Stimulated activated CD8-positive, alpha-beta memory T cell treated with anti-CD3 and anti-CD28 coated beads, Interleukin-2, amount 100 ng/mL, for 48 hours (primary cell): ENCODE measurements at regions not wholly inside any gene's neighbourhood (a gene's known extent, or its start where the extent isn't known, plus 50 kb on each side); places are given as distances from the start of the nearest gene placed in this dataset.

Experiments used
- DNase-seq, 2 donors: peaks; one replicate each; pipeline ENCODE4 v3.0.0-alpha.2; 2020; ENCODE audit warnings: low read depth in 2 of 2

DNA sequence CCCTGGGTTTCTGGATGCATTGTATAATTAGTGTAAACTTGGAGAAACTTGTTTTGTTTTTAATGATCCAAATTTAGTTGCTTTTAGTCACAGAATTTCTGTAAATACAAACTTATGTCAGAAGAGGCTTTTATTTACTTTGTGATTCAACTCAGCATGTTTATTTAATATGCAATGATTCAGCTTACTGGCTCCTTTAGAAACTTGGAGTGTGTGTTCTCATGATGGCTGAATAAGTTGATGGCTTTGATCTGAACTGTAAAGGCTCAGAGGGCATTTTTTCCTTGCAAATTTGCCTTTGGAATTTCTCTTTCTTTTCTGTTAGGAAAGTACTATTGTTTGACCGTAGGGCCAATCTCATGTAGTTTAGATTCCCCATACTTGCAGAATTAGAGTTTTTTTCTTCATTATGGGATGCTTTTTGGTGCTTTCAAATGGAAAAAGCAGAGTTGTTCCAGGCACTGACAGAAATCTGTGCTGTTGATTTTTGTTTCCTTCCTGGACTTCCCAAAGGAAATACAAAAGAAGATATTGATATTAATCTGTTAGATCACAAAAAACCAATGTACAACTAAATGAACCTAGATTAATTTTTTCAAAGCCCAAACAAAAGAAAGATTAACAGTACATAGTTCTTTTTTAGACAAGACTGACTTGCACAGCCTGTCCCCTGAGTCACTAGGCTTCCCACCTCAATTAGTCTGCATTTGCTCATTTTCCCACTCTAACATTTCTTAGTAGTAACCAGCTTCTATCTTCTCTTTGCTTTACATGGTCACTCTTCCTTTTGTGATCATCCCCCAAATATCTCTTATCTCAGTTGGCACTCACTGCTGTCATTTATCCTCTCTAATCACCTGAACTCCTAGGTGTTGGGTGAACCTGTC lies 96.8 kb upstream of the AGR3 start:
- DNase-seq = no peak

DNA sequence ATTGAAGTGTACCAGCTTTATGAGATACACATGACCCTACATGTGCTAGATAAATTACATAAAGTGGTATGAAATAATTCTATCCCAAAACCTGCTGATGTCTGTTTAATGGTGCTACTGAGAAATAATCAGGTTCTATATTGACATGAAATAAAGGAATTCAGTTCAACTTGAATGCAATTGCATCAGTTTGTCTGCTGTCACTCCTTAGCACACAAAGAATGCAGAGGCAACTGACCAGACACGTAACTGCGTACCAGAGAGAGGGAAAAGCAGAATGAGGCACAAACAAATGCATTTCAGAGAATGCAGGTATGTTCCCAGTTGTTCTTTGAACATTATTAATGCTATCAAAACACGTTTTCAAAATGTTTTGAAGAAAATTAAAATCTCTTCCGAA lies 98.8 kb upstream of the AGR3 start:
- DNase-seq = no peak

DNA sequence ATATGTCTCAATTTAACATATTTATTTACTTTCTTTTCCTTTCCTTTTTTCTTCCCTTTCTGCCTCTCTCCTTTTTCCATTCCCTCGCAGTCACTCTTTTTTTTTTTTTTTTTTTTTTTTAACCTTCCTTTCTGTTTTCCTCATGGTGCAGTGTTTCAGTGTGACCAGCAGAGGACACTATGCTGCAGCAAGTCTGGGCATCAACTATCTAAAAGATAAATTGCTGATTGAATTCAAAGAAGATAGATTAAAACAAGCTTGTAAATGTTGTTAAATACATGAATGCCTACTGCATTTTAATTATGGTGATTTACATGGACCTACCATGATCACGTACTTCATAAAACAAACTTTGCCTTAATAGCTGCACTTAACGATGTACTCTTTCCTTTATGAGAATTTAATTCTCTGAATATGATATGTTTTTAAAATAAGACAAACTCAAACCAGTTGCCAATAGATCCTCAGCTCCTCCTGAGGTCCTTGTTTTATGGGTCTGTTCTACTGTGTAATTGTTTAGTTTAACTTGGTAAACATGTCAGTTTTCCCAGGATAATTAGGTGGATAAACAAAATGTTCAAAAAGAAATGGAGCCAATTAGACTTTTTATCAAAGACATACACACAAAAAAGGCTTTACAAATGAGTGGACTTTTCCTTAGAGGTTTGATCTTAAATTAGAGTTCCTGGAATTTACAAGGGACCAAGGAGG lies 101.0 kb upstream of the AGR3 start:
- no peak for DNase-seq

DNA sequence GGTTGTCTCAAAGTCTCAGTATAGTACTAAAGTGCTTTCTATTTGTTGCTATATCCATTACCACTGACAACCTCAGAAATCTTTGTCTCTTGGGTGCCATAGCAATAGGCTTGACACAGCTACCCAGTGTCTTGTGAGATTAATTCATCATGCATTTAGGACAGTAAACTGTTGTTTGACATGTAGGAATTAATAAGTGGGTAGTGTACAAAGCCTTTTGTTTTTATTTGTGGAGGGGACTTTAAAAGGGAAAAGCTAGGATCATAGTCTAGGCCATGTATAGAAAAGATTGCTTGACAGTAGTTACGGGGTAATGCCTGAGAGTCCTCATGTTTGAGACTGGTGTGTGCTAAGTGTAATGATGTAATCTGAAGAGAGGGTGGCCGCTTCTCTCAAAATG lies 102.6 kb upstream of the AGR3 start:
- DNase-seq = no peak

DNA sequence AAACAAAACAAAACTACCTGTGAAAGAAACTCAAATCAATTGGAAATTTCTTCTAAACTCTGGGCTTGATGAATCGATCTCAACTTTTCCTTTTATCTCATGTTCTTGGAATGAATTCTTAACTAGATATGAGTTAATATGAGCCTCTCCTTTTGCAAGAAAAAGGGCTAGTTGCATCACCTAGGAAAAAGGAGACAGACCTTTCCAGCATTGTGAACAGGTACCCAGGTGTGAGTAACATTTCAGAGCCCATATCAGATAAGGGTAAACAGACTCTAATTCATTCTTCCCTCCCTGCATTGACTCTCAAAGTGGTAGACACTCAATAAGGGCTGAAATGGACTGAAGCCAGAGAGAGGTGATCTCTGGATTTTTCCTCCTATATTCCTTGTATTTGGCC lies 103.8 kb upstream of the AGR3 start:
- DNase-seq = no peak

DNA sequence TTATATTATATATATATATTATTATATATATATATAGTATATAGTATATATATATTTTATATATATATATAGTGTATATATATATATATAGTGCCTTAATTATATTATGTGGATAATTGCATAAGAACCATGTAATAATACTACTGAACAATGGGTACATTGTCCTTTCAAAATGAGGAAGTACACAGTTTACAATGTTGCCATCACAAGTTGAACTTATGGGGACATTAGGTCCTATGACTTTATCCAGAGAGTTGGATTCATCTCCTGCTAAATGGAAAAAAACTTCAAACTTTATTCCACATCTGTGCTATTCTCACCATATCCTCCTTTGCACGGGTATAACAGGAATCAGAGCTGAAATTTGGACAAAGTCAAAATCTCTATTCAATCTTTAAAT lies 105.0 kb upstream of the AGR3 start:
- no peak for DNase-seq

DNA sequence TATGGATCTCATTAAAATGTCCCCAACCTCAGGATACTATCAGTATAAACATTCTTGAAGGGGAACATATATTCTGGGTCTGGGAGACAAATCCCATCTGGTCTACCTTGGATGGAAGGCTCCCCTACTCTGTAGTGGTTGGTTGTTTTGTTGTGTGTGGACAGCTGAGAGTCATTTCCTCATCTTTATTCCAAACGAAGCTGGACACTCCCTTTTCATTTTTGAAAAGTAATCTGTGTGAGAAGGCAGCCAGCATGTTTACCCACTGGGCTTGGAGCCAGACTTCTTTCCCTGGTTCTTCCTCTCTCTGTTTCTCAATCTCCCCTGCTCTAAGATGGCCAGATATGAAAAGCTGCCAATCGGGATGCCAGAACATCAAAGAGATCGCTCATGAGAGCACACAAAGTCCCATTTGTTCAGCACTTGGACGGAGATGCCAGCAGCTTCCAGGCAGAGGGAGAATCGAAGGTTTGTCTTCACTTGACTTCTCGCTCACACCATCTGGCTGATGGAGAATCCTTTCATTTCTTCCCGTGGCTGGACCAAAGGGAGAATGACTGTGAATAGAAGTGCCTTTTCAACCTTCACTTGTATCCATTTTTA lies 108.1 kb upstream of the AGR3 start:
- DNase-seq = no peak

DNA sequence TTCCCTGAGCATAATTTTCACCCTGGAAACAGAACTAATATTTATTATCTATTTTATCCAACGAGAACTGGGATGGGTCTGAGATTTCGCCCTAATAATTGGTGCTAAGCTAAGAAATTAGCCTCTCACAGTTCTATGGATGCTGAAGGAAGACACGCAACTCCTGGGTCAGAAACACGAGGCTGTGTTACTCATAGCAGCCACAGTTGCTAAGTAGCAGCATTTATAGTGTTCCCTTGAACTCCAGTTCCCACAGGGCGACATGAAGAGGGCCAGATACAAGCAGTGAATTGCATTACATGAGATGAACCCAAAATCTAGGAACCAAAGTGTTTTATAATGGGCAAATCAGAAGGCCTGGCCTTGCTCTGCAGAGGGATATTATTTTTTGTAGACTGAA lies 109.8 kb upstream of the AGR3 start:
- no peak for DNase-seq

DNA sequence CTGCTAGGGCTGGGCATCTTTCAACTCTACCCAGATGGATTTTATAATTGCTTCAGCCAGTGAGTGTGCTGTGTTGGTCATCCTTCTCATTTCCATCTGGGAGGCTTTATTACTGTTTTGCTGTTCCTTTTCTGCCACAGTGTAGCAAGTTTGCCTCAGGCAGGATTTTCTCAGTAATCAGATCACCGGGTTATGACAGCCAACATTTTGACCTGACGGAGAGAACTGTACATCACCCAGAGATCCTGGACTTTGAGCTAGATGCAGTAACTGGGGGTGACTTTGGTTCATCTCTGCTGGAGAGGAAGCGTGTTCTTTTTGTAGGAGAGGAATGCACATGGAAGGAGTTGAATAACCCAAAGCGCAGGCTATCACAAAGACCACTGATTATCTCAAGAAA lies 111.8 kb upstream of the AGR3 start:
- no peak for DNase-seq

DNA sequence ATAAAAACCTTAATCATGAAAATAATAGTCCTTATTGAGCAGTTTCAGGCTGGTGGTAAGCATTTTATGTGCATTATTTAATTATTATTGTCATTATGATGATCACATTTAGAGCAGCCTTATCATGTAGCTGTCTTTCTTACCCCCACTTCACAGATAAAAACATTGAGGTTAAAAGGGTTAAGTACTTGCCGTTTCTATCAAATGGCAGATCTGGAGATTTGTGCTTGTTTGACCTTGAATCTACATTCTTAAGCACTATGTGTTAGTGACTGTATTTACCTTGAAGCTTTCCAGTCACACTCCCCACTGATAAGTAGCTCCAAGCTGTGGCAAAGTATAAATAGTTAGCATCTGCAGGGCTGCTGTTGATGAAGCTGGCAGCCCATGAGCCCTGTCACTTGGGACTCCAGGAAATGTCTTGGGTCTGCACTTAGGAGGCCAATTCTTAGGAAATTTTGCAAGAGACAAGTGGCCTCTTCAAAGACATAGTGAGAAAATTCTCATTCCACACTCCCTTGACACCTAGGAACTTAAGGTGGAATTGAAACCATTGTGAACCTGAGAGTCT lies 116.8 kb upstream of the AGR3 start:
- no peak for DNase-seq

DNA sequence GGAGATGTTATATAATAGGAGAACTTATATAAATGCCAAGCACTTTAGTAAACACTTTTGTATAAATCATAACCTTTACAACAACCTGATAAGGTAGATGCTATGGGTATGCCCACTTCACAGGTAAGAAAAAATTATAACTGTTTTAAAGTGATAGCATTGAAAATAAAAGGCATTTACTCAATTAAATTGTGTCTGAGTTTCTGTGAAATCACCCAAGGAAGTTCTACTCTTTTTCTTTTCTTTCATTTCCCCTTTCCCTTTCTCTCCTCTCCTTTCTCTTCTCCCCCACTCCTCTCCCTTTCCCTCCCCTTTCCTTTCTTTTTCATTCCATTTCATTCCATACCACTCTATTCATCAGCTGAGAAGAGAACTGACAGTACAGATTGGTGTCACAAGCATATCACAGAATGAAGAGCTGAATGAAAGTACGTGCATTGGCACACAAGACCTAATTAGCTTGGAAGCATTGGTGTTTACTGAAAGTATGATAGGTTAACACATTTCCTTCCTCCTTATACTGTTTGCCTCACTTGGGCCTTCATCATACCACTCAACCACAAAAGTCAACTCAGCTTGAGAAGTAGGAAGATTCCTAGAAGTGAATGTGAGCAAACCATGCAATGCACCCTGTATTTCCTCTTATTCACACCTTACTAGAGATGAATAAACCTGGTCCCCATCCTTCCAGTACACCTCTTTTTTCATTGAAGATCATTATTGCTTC lies 117.9 kb upstream of the AGR3 start:
- no peak for DNase-seq

DNA sequence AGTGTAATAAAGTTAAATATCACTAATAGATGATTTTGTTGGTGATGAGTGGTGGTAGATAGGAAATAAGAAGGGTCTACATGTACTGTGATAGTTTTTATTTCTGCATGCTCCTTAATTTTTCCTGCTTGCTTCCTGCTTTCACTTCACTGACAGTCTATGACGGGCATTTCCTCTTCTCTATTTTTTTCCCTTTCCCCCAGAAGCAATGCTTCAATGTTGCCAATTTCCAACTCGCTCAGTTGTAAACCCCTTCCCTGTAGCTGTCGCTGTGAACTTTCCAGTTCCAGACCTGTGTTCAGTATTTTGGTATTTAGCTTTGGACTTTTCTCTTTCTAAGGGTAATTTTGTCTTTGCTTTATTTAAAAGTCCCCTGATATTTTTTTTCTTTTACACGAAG lies 123.5 kb upstream of the AGR3 start:
- no peak for DNase-seq

DNA sequence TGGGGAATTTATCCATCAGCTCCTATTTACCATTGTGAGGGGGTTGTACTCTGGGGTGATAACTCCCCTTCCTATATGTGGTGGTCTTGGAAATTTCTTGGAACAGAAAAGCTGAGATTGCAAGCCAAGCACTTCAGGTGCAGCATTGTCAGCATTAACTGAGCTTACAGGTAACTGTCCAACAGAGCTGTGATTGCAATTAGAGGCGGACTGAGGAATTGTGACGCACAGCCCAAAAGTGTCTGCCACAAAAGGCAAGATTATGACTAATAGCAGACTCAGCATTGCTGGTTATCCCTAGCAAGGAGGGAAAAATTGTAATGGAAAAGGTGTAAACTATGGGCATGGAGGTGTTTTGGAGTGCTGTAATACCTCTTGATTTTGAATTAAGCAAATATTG lies 126.1 kb upstream of the AGR3 start:
- DNase-seq = no peak

DNA sequence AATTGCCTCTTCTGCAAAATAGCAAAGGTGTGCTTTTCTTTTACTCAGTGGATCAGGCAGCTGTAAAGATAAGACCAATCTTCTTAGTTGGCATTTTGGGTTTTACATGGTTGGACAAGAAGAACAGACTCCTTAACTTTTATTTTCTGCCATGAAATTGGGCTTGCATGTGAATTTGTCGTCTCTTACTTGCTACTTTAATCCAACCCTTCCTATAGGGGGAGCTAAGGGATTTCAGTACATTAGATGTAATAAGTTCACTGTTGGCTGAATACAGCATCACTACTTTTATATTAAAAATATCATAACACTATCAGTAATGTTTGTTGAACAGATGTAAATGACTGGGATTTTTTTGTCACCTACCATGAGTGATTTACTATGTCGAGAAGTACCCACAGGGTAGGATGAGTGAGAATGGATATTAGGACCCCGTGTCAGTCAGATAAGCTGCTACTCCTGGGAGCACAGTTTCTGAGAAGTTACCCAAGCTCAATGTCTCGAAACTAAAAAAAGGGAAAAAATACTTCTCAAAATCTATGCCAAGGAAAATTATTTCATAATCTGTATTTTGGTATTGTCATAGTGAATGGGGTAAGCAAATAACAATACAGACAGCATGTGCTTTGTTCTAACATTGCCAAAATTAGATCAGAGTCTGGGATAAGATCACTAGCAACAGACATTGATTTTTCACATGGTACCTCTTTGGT lies 127.4 kb upstream of the AGR3 start:
- DNase-seq = no peak

DNA sequence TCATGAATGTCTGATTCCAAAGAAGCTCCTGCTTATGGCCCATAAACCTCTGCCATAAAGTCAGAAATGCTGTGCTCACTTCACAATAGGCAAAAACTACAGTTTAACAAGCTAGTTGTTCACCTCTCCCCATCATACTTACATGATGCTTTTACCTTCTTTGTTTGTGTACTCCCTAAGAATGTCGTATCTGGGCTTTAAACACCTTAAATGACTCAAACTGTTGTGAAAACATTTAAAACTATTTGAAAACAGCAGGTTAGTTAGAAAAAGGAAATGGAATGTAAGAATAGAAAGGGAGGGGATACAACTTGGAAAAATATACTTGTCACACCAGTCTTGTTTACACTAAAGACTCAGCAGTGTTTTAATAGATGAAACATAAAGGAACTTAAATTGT lies 128.2 kb upstream of the AGR3 start:
- no peak for DNase-seq

DNA sequence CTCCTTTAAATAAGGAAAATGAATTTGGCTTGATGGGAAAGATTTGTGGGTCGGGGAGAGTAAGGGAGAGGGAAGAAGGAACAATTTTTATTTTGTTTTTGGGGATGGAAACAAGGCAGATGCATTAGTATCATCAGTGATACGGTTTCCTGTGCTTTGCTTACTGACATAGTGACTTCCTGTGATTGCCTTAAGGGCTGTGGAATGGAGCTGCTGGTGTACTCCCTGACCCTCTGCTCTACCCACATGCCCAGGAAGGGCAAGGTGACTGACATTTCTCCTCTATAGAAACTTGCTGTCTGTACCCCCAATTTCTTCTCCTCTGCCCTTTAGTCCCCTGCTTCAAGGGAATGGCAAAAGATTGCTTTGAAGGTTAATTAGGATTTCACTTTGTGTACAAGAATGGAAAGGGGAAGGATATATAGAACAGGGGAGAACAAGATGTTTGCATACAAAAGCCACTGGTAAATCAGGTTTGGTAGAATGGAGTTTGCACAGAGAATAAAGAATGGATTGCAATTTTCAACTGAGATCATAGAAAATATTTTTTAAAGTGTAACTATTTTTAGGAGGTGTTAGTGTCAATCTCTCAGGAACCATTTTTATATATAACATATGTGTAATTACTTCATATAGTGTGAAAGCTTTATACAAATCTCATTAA lies 129.0 kb upstream of the AGR3 start:
- DNase-seq = no peak

DNA sequence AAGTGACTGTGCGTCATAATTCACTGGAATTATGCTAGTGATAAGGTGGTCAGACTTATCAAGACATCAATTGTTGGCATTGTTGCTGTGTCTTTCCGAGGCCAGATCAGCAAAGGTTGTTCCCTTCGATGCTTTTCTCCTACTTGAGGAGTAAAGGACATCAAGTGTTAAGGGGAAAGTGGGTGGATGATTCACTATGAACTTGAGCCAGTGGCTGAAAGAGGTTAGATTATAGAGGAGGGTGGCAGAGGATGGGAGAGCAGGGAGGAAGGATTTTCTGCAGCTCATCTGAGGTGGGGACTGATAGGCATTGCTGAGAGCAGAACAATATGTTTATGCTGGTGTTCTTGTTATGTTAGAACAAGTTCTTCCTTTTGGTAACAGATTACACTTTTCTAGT lies 131.4 kb upstream of the AGR3 start:
- DNase-seq = no peak

DNA sequence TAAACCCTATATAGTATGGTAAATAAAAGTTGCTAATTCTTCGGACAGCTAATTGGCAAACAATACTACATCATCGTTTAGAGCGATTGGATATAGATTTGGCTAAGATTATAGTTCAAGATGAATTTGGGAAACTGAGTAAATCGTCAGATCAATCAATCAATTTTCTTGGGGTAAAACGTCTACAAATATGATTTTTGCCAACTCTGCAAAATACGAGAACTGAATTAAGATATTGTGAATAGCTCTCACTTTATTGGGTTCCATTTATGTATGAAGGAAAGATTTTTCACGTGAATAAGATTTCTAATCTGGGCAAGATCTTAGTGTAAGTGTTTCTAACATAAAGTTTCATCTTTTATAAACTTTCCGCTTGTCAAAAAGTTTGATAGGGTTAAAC lies 132.9 kb upstream of the AGR3 start:
- no peak for DNase-seq

DNA sequence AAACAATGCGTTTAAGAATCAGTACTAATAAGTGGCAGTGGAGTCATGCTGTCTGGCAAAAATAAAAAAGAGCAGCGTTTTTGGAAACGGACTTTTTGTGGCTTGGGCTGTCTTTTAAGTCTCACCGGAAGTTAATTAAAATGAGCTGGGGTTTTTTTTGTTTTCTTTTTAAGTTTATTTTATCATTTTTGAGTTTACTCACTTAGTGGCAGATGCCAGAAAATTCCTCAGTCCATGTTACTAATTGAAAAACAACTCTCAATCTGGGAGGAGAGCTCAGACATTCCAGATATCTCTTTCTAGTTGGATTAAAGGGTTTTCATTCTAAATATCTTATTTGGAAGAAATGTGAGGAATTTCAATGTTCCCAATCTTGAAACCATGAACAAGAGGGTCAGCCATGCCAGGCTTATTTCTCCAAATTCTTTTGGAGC lies 133.8 kb upstream of the AGR3 start:
- DNase-seq = no peak

DNA sequence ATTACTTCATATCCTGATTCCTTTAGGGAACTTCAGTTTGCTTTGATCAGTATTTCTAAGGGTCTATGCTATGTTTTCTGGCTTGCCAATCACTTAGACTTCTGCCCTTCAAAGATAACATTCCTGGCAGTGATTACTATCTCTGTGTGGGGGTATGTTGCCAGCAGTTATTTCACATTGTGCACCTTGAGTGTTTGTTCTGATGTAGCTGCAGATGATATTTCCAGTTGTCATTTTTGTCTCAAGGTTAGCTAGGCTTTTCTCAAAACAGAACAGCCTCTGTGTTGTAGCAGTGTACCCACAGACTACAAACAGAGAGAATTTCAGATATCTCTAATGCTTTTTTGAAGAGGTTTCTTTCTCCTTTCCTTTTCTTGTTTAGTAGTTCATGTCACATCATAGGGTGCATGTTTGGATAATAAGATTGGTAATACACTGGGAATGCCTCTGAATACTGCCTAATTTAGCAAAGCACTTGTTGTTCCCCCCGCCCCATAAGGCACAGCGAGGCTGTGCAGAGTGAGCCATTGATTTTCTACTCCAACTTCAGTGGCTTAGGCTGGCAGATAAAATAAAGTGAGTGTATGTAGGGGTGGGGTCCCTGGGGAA lies 134.7 kb upstream of the AGR3 start:
- DNase-seq = no peak
